Ectodermal cell (in vitro differentiated cells): ENCODE measurements at regions not wholly inside any gene's neighbourhood (a gene's known extent, or its start where the extent isn't known, plus 50 kb on each side); places are given as distances from the start of the nearest gene placed in this dataset.

Experiments
- H3K27ac ChIP-seq: 2 replicates; pipeline ENCODE4 v1.7.0; 2013; ENCODE audit warnings: mild to moderate bottlenecking, low read depth, low read length; ENCODE audit not compliant: insufficient read depth, poor library complexity, severe bottlenecking
- H3K27me3 ChIP-seq: 2 replicates; pipeline ENCODE4 v1.7.0; 2013; ENCODE audit warnings: mild to moderate bottlenecking, low read length; ENCODE audit not compliant: insufficient read depth, control insufficient read depth, poor library complexity, severe bottlenecking
- H3K36me3 ChIP-seq: one replicate; pipeline ENCODE4 v1.7.0; 2013; ENCODE audit warnings: low read length; ENCODE audit not compliant: control insufficient read depth, insufficient read depth
- H3K4me1 ChIP-seq: one replicate; pipeline ENCODE4 v1.7.0; 2013; ENCODE audit warnings: low read length; ENCODE audit not compliant: control insufficient read depth, insufficient read depth
- H3K4me3 ChIP-seq: 2 replicates; pipeline ENCODE4 v1.7.0; 2013; ENCODE audit warnings: low read depth, low read length, control low read depth; ENCODE audit not compliant: insufficient read depth
- H3K9me3 ChIP-seq: 2 replicates; pipeline ENCODE4 v1.7.0; 2013; ENCODE audit warnings: mild to moderate bottlenecking, low read length, moderate library complexity; ENCODE audit not compliant: control insufficient read depth
- WGBS, 2 experiments: methylation state at CpG; one replicate each; pipeline ENCODE4 v1.1.7; 2013; ENCODE audit warnings: missing lambda C conversion rate in 2 of 2; 5-methylcytosine and 5-hydroxymethylcytosine counted together

- 92 to 100% methylated on average over 1 of the region's 2 CpGs for WGBS, 2 experiments
- no peak overlapping the region for H3K27ac ChIP-seq
- H3K4me3 ChIP-seq, result no peak overlapping the region
- H3K4me1 ChIP-seq, result no peaks in the 10 kb centered on the region
- no peaks in the 10 kb centered on the region for H3K27me3 ChIP-seq
- H3K36me3 ChIP-seq, result no peaks in the 10 kb centered on the region
- no peaks in the 10 kb centered on the region for H3K9me3 ChIP-seq
Observed at GRCh38 chr21:28523367-28523766, 469.3 kb downstream of the LTN1 start.

- no peak overlapping the region for H3K27ac ChIP-seq
- no peaks in the 10 kb centered on the region for H3K27me3 ChIP-seq
Observed at GRCh38 chr21:28522014-28522799, 470.5 kb downstream of the LTN1 start.

GRCh38 chr21:28518630-28519029 is 474.0 kb downstream of the LTN1 start:
- no peaks in the 10 kb centered on the region for H3K27me3 ChIP-seq
- WGBS, 2 experiments, result 91 to 96% methylated on average over 1 to 3 of the region's 3 CpGs

More at GRCh38 chr21:28522014-28522799, 470.5 kb downstream of the LTN1 start:
- H3K36me3 ChIP-seq, result no peaks in the 10 kb centered on the region
- H3K4me3 ChIP-seq, result no peak overlapping the region
- 85 to 86% methylated on average over 9 of the region's 9 CpGs for WGBS, 2 experiments
- no peaks in the 10 kb centered on the region for H3K4me1 ChIP-seq
- H3K9me3 ChIP-seq, result no peaks in the 10 kb centered on the region

GRCh38 chr21:28516991-28517592 is 475.6 kb downstream of the LTN1 start:
- Histone ChIP-seq H3K9me3 (no peaks in the 10 kb centered on the region), H3K27me3 (no peaks in the 10 kb centered on the region), H3K4me1 (no peaks in the 10 kb centered on the region), H3K36me3 (no peaks in the 10 kb centered on the region), H3K4me3 (no peak overlapping the region), H3K27ac (no peak overlapping the region)
- 61 to 66% methylated on average over 6 of the region's 6 CpGs for WGBS, 2 experiments

More at GRCh38 chr21:28518630-28519029, 474.0 kb downstream of the LTN1 start:
- Histone ChIP-seq H3K4me1 (no peaks in the 10 kb centered on the region), H3K36me3 (no peaks in the 10 kb centered on the region), H3K4me3 (no peak overlapping the region), H3K9me3 (no peaks in the 10 kb centered on the region), H3K27ac (no peak overlapping the region)

- Histone ChIP-seq H3K4me3 (no peak overlapping the region), H3K27me3 (no peaks in the 10 kb centered on the region), H3K27ac (no peak overlapping the region), H3K4me1 (no peaks in the 10 kb centered on the region), H3K36me3 (no peaks in the 10 kb centered on the region), H3K9me3 (no peaks in the 10 kb centered on the region)
- 80% methylated on average over 1 of the region's 1 CpG; no CpG with 5 or more reads in 1 of the 2 experiments for WGBS, 2 experiments
Observed at GRCh38 chr21:28516021-28516420, 476.7 kb downstream of the LTN1 start.

- no peaks in the 10 kb centered on the region for H3K9me3 ChIP-seq
- H3K4me3 ChIP-seq, result no peak overlapping the region
- 88% methylated on average over 1 of the region's 1 CpG; no CpG with 5 or more reads in 1 of the 2 experiments for WGBS, 2 experiments
- H3K27ac ChIP-seq, result no peak overlapping the region
- no peaks in the 10 kb centered on the region for H3K27me3 ChIP-seq
- no peaks in the 10 kb centered on the region for H3K36me3 ChIP-seq
- H3K4me1 ChIP-seq, result no peaks in the 10 kb centered on the region
Observed at GRCh38 chr21:28513428-28513827, 479.2 kb downstream of the LTN1 start.

- no peaks in the 10 kb centered on the region for H3K4me1 ChIP-seq
- no peaks in the 10 kb centered on the region for H3K9me3 ChIP-seq
- 77 to 78% methylated on average over 3 of the region's 3 CpGs for whole genome bisulfite sequencing, 2 experiments
- H3K27me3 ChIP-seq, result no peaks in the 10 kb centered on the region
- no peaks in the 10 kb centered on the region for H3K36me3 ChIP-seq
- no peak overlapping the region for H3K27ac ChIP-seq
- no peak overlapping the region for H3K4me3 ChIP-seq
Observed at GRCh38 chr21:28509031-28509430, 483.6 kb downstream of the LTN1 start.

DNA sequence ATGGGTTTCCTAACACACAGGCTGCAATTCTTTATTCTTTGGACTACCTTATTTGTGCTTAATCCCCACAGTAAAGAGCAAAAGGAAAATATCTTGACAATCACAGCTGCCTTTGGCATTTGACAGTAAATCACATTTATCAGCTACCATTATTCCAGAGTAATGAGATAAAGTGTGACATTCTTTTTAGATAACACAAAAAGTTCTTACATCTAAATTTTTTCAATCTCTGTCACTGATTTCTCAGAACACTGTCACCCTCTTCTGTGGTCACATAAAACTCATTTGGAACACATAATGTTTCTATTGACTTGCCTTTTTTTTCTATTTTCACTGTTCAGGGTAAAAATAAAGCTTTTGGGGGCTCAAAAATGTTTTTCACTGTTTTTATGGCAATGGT is 484.6 kb downstream of the LTN1 start:
- no peak overlapping the region for H3K27ac ChIP-seq
- no peaks in the 10 kb centered on the region for H3K36me3 ChIP-seq
- H3K4me3 ChIP-seq, result no peak overlapping the region
- no peaks in the 10 kb centered on the region for H3K27me3 ChIP-seq
- no peaks in the 10 kb centered on the region for H3K4me1 ChIP-seq
- H3K9me3 ChIP-seq, result no peaks in the 10 kb centered on the region

DNA sequence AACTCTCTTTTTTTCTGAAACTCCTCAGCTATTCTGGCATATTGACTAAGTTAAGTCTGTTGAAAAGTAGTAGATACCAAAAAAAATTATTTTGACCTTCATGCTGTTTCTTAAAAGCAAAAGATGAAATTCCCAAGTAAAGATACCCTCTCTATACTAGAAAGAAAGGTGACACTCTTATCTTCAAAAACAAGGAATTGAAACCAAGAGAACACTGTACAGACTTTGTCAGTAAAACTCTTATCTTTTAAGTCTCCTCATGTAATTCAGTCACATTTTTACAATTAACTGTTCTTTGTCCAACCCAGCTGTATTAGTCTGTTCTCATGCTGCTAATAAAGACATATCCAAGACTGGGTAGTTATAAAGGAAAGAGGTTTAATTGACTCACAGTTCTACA is 496.2 kb downstream of the LTN1 start:
- H3K9me3 ChIP-seq, result no peaks in the 10 kb centered on the region

DNA sequence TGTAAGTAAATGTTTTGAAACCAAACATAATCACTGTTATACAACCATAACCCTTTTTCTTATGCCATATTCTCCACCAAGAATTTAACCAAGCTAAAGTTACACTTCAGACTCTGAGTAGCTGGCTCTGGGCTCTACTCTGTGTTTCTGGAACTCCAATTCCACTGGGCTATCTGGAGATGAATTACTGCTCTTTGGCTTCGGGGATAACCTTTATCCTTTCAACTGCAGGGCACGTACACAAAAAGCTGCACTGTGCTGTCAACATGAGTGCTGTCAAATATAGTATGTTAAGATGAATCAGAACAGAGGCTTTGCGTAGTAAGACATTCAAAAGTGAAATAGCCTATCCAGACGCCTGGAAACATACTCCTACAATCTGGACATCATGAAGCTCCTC is 500.6 kb downstream of the LTN1 start:
- WGBS, 2 experiments, result 92 to 93% methylated on average over 4 of the region's 4 CpGs
- H3K9me3 ChIP-seq, result no peaks in the 10 kb centered on the region
- H3K27ac ChIP-seq, result no peak overlapping the region
- no peaks in the 10 kb centered on the region for H3K4me1 ChIP-seq
- no peak overlapping the region for H3K4me3 ChIP-seq
- no peaks in the 10 kb centered on the region for H3K36me3 ChIP-seq
- no peaks in the 10 kb centered on the region for H3K27me3 ChIP-seq

More for the DNA sequence above, 496.2 kb downstream of the LTN1 start:
- Histone ChIP-seq H3K36me3 (no peaks in the 10 kb centered on the region), H3K4me1 (no peaks in the 10 kb centered on the region), H3K27ac (no peak overlapping the region), H3K27me3 (no peaks in the 10 kb centered on the region), H3K4me3 (no peak overlapping the region)
